NOMO-1 treated with DMSO at 0.1 percent for 48 hours (cell line): ENCODE measurements at regions not wholly inside any gene's neighbourhood (a gene's known extent, or its start where the extent isn't known, plus 50 kb on each side); places are given as distances from the start of the nearest gene placed in this dataset.
"Not testable (repeated sequence)": the region's sequence is repeated elsewhere in the genome, so short reads cannot be mapped to it uniquely, and the experiment has no call there.

Experiments
- DNase-seq: peaks from one replicate; lab custom pipeline; 2025; ENCODE audit not compliant: unreplicated experiment; lab: John Stamatoyannopoulos, UW

- no peak for DNase-seq
Observed at GRCh38 chr6:81909981-81910900, 157.8 kb upstream of the TENT5A start.

GRCh38 chr6:81909162-81909561 is 156.7 kb upstream of the TENT5A start:
- no peak for DNase-seq

- DNase-seq: no peak
Observed at GRCh38 chr6:81906709-81907204, 154.3 kb upstream of the TENT5A start.

DNA sequence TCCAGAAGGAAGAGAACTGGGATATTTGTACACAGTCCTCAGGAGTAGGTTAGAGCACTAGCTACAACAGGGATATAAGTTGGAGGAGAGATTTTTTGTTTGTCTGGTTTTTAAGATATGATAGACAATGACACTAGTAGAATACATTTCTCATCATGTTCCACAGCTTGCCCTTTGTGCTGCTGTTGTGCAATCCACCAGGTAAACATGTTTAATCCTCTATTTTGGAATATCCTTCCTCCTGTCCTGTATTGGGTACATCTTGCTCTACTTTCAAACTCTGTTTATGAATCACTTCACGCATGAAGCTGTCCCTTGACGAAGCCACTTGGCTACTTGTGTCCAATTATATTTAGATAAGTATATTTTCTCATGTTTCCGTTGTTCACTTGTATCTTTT is 153.6 kb upstream of the TENT5A start:
- no peak for DNase-seq

GRCh38 chr6:81901551-81901966 is 149.1 kb upstream of the TENT5A start:
- no peak for DNase-seq

GRCh38 chr6:81900616-81901015 is 148.1 kb upstream of the TENT5A start:
- DNase-seq: no peak

GRCh38 chr6:81897793-81898192 is 145.3 kb upstream of the TENT5A start:
- no peak for DNase-seq

DNA sequence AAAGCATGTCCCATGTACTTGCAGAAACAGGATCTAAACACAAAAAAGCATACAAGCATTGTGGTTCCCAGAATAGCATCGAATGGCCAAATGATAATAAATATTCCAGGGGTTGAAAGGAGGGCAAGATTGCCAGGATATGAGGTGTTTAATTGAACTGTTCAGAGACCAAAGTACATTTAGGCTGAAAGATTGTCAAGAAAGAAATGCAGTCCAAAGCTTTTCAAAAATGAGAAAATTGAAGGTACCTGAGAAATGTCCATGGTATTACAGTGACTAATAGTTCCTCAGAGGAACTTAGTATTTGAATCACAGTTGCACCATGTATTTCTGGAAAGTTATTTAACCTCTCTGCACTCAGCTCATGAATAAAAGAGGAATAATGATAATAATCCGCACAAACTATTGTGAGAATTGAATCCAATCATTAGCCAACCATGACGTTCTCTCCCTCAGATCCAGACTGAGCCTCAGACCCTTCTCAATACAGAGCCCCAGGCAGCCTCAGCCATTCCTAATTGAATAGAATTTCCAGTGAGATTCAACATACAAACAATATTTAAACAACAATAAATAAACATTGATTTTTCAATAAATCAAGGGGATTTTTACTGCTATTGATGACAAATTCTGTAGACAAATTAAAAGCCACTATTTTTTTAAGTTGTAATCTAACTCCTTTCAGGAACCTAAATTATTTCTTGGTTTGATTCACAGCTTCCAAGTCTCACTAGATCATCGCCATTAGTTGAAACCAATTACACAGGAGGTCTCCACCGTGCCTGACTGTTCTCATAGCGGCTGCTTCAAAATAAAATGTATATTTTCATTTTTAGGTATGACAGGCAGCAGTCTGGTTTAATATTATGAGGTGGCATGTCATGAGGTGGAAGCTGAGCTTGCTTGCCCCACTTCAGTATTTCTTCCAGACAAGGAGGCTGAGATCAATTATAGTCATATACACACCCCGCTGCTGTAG is 144.3 kb upstream of the TENT5A start:
- DNase-seq: no peak

DNA sequence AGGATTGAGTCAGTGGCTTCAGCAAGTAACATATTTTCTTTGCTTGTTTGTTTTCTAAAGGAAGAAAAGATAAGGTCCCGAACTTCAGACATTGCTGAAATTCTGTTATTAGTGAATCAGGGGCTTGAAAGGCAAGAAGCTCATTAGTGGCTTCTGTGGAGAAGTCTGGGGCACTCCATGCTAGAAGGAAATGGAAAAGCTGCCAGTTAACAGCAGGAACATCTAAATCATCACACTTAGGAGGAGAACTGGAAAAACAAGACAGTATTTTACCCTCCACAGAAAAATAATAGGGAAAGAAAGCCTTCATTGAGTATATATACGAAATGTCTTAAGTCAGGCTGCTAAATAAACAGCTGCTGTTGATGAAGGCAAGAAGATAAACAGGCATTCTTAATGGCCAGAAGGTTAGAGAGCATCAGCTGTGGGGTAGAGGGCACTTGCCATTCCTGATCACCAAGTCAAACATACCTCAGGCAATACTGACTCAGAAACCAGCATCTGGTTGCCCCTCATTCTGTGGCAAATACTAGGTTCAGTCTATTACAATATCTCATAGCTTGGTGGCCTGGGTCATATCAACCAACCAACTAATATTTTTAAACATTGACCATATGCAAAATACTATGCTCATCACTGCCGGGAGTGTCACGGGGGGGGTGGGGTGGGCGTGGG is 143.2 kb upstream of the TENT5A start:
- DNase-seq: no peak

DNA sequence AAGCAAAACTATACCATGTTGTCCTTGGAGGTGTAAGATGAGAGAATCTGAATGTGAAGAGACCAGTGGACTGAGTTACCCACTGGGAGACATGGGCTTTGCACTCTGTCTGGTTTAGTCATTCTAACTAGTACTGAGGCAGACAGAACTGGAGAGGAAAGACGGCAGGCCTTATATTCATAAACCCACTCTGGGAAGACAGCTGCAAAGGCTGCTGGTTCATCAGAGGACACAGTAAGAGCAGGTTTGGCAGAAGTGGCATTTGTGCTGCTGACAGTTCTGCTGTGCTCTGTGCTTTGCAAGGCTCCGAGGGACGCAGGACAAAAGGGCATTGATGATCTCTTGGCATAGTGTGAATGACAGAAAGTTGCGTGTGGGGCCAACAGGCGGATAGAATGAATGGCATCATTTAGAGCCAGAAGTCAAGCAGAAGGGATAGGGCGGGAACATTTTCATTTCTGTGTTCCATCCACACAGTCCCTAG is 142.3 kb upstream of the TENT5A start:
- no peak for DNase-seq

DNA sequence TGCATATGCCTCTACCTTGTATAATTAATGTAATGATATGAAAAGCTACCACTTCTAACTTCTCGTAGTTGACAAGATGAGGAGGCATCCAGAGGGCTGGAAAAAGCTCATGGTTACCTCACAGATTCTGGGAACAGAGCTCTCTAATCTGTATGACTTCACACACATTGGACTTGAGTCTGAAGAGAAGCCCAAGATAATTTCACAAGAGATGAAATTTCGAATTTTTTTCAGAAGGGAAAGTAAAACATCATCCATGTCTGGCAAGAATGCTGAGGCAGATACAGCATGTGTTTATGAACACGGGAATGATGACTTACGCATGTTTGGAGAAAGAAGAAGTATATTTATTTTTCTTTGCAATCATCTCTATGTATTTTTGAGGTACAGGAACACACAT is 141.8 kb upstream of the TENT5A start:
- DNase-seq: no peak

- no peak for DNase-seq
Observed at GRCh38 chr6:81892891-81893290, 140.4 kb upstream of the TENT5A start.

DNA sequence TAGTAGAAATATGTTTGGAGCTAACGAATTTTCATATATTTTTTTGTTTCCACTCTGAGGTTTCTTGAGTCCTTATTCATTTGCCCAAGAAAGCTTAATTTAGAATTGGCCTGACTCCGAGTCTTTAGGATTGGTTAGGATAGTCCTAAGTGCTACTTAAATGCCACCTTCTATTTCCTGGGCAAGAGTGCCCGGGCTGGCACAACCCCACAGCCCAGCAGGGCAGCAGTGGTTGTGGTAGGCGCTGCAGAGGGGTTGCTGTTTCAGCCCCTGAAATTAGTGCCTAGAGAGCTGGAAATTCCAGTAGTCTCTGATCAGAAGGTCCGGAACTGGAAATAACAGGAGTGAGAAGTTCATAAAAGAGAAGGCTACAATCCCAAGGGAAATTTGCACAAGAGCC is 139.4 kb upstream of the TENT5A start:
- no peak for DNase-seq

DNA sequence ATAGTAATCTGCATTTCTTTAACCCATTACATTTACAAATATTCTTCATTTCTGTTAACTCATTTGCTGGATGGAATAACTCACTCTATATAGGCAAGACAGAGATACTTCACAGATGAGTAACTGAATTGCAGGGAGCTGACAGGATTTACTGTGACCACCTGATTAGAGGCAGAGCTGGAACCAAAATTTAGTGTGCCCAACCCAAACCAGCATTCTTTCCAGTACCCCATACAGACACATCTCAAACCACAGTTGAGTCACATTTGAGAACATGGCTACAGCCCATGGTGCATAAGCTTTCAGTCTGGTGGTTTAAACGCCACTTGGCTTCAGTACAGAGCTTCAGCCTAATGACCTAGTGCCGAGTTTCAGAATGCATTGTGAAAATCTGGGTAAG is 138.4 kb upstream of the TENT5A start:
- no peak for DNase-seq

DNA sequence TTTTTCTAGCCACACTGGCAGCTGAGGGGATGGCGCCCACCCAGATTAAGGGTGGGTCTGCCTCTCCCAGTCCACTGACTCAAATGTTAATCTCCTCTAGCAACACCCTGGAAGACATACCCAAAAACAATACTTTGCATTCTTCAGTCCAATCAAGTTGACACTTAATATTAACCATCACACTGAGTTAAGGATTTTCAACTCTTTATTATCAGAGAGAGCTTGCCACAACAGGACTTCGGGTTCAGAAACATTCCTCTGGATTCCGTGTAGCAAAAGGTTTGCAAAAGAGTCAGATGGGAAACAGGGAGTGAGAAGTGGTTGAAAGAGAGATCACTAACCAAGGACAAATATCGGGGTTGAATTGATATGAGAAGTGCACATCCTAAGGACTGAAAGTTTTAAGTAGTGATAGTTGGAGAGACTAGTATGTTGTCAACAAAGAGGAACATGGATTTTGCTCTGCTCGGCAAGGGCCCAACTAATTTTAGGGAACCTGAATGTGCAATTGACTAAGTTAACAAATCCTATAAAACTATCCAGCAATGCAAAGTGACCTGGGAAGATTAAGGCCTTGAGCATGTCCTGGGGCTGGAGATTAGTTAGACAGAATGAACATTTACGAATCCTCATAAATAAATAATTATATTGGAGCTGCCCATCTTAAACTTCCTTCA is 137.0 kb upstream of the TENT5A start:
- DNase-seq: peak; percentile 24

DNA sequence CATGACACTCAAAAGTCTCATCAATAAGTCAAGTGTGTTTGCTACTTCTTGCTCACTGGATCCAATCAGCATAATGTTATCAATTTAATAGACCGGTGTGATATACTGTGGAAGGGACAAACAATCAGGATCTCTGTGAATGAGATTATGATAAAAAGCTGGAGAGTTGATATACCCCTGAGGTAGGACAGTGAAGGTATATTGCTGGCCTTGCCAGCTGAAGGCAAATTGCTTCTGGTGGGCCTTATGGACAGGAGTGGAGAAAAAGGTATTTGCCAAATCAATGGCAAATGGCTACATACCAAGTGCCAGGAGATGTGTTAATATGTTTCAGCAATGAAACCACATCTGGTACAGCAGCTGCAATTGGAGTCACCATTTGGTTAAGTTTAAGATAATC is 134.4 kb upstream of the TENT5A start:
- not testable (repeated sequence) for DNase-seq

GRCh38 chr6:81886157-81886556 is 133.7 kb upstream of the TENT5A start:
- no peak for DNase-seq

DNA sequence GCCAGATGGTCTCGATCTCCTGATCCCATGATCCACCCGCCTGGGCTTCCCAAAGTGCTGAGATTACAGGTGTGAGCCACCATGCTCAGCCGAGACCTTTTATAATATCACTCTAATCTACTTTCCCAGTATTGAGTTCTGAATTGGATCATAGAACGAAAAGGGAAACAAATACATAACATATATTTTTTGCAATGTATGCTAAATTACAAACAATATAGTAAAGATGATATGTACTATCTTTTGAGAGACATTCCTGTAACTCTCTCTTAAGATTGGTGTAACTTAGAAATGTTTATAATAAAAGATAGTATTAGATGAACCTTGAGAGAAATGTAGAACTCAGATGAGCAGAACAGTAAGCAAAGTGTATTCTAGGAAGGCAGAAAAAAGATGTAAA is 129.2 kb upstream of the TENT5A start:
- DNase-seq: no peak

GRCh38 chr6:81878479-81878878 is 126.0 kb upstream of the TENT5A start:
- DNase-seq: no peak

DNA sequence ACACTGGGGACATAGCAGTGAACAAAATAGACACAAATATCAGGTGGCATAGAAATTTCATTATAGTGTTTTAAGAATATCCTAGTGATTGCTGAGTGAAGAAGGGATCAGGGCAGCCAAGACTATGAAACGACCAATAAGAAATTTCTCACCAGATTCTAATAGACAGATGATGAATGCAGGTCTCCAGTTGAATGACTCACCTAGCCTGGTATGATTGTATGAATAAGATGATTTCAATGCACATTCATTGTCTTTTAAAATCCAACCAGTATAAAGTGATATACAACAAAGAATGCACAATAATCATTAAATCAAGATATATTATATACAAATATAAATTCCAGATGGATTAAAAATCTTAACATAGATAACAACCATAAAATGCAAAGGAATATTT is 124.5 kb upstream of the TENT5A start:
- no peak for DNase-seq
